ENCODE measurements at regions not wholly inside any gene's neighbourhood (a gene's known extent, or its start where the extent isn't known, plus 50 kb on each side); places are given as distances from the start of the nearest gene placed in this dataset.

DNA sequence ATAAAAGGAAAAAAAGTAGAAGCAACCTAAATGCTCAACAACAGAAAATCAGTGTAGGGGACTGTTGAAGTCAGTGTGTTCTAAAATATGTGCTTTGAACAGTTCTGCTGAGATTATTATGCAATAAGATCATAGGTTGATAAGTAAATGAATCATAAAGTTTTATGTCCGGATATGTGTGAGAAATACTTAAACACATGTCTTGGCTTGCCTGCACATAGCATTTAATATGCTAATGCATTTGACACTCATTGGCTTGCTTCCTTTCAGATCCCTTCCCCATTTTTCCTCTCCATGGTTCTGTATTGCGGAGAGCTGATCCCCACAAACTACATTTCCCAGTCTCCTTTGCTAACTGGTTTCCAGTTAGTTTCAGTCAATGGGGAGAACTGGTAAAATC lies 573.8 kb upstream of the TBX3 start:
- no peak overlapping the region for H3K4me3 ChIP-seq (ENCODE audit: low read depth, low read length)
- TF ChIP-seq, protein P1, sequence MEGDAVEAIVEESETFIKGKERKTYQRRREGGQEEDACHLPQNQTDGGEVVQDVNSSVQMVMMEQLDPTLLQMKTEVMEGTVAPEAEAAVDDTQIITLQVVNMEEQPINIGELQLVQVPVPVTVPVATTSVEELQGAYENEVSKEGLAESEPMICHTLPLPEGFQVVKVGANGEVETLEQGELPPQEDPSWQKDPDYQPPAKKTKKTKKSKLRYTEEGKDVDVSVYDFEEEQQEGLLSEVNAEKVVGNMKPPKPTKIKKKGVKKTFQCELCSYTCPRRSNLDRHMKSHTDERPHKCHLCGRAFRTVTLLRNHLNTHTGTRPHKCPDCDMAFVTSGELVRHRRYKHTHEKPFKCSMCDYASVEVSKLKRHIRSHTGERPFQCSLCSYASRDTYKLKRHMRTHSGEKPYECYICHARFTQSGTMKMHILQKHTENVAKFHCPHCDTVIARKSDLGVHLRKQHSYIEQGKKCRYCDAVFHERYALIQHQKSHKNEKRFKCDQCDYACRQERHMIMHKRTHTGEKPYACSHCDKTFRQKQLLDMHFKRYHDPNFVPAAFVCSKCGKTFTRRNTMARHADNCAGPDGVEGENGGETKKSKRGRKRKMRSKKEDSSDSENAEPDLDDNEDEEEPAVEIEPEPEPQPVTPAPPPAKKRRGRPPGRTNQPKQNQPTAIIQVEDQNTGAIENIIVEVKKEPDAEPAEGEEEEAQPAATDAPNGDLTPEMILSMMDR (IDR thresholded peaks at IDR 0.05; ENCODE audit: borderline replicate concordance, insufficient read depth, low read depth, low read length), result no peak

DNA sequence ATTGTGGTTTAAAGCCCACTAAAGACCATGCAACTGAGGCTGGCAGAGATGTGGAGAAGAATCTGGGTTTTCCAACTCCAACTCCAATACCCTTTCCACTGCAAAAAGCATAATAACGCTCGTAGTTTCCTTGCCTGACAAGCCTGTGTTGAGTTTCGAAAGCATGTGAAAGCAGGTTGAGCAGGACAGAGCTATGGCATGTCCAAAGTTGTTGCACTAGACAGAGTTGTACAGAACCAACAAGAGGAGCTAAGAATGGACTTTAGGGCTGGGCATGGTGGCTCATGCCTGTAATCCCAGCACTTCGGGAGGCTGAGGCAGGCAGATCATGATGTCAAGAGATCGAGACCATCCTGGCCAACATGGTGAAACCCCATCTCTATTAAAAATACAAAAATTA lies 572.0 kb upstream of the TBX3 start:
- TF ChIP-seq, protein P1 (IDR thresholded peaks at IDR 0.05; ENCODE audit: borderline replicate concordance, insufficient read depth, low read depth, low read length), result no peak
- H3K4me3 ChIP-seq (ENCODE audit: low read depth, low read length), result no peak overlapping the region

DNA sequence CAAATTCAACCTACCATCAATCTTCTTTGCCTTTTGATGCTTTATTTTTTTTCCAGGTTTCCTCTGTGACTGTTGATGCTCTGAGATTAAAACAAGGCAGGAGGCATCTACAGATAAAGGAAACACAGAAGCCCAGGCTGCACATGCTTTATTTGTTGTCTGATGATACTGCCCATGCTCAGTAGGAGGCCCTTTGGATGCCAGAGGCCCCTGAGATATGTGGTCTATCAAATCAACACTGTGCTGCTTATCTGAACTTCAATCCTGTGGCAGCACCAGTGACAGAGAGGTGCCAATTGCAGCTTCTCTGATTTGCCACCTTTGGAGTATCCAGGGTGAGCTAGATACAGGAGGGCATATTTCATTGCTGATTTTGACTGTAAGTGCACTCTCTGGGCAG lies 571.3 kb upstream of the TBX3 start:
- TF ChIP-seq, protein P1 (IDR thresholded peaks at IDR 0.05; ENCODE audit: borderline replicate concordance, insufficient read depth, low read depth, low read length), result no peak
- no peak overlapping the region for H3K4me3 ChIP-seq (ENCODE audit: low read depth, low read length)

DNA sequence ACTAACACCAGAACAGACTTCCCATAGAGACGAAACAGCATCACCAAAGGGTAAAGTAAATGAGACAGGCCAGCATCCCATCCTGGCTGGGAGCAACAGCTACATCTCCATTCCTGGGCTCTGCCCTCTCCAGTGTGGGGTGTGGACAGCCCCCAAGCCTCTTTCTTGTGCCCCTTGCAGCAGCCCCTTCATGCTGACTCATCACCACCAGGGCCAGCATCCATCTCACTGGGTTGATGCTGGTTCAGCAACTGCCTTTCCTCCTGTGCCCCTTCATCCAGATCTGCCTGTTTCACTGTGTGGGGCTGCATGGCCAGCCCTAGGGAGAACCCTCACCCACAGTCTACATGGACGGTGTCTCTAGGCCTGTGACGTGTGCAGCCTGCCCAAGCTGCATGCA lies 569.1 kb upstream of the TBX3 start:
- TF ChIP-seq, protein P1 (IDR thresholded peaks at IDR 0.05; ENCODE audit: borderline replicate concordance, insufficient read depth, low read depth, low read length), result no peak
- no peak overlapping the region for H3K4me3 ChIP-seq (ENCODE audit: low read depth, low read length)

DNA sequence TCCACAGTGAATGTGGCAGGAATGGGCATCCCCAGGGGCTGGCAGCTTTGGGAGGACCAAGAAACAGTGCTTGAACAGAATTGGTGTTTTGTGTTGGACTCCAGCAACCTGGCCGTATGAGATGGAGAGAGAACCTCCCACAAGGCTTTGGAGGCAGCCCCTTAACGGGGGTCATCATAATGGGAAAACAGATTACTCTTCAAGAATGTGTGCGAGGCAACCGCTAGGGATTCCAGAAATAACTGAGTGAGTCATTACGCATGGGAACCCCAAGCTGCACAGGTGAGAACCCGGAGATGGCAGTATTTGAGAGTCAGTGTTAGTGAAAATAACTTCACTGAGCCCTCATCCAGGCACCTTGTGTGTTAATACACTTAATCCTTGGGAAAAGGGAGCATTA lies 567.8 kb upstream of the TBX3 start:
- TF ChIP-seq, protein P1 (IDR thresholded peaks at IDR 0.05; ENCODE audit: borderline replicate concordance, insufficient read depth, low read depth, low read length), result no peak
- H3K4me3 ChIP-seq (ENCODE audit: low read depth, low read length), result no peak overlapping the region

DNA sequence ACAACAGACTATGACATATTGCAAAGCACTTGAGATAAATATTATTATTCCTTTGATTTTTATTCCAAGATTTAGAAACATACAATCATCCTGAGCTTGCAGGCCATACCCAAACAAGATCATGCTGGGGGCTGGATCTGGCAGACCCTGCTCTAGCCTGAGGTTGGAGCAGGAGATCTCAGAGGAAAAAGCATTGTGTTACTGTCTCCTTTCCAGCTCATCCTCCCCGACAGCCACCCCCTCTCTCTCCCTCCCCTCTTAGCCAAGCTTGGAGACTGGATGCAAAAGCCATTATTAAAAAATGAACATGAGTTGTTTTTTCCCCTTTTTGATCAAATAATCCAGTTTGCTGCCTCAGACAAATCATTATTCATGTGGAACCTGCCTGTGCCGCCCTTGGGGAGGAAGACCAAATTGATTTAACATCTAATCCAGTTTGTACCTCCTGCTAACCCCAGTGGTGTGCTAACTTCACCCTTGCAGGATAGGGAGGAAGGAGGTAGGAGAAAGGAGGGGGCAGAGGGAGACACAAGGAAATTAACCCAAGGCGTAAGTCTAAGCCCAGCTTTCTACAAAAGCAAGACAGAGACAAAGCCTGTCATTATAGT lies 565.8 kb upstream of the TBX3 start:
- no peak overlapping the region for H3K4me3 ChIP-seq (ENCODE audit: low read depth, low read length)
- TF ChIP-seq, protein P1 (IDR thresholded peaks at IDR 0.05; ENCODE audit: borderline replicate concordance, insufficient read depth, low read depth, low read length), result no peak

DNA sequence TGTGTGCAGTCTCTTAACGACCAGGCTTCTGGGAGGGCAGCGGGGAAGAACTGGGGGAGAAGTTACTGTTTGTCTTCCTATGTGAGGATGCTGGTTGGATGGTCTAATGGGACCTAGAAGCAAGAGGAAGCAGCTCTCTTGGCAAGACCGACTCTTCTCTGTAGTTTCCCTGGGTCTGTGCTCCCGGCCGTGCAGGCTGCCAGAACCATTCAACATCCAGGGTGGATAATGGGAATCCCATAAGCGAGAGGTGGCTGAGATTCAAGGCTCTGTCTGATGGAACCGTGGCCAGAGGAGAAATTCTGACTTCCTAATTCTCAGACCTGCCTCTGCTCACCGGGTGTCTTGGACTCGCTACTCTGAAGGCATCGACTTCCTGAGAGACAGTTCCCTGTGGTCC lies 561.0 kb upstream of the TBX3 start:
- TF ChIP-seq, protein P1 (IDR thresholded peaks at IDR 0.05; ENCODE audit: borderline replicate concordance, insufficient read depth, low read depth, low read length), result no peak
- no peak overlapping the region for H3K4me3 ChIP-seq (ENCODE audit: low read depth, low read length)

Data from GM12875 (cell line).